Kidney epithelial cell (primary cell): ENCODE measurements at regions not wholly inside any gene's neighbourhood (a gene's known extent, or its start where the extent isn't known, plus 50 kb on each side); places are given as distances from the start of the nearest gene placed in this dataset.

ENCODE experiments used
- DNase-seq: peaks from one replicate; pipeline ENCODE4 v3.0.0-alpha.2; 2010; ENCODE audit warnings: low read depth
- H3K27me3 ChIP-seq: 2 replicates; pipeline ENCODE4 v1.6.0; 2011; ENCODE audit warnings: low read length; ENCODE audit not compliant: control insufficient read depth, insufficient read depth
- H3K36me3 ChIP-seq: 2 replicates; pipeline ENCODE4 v1.5.1; 2011; ENCODE audit warnings: low read length; ENCODE audit not compliant: control insufficient read depth, insufficient read depth
- H3K4me3 ChIP-seq: 2 replicates; pipeline ENCODE4 v1.5.1; 2011; ENCODE audit warnings: low read depth, mild to moderate bottlenecking, control low read depth, low read length
- TF ChIP-seq, protein P1 (sequence below): IDR thresholded peaks from 2 replicates; pipeline ENCODE4 v1.5.1; 2011; ENCODE audit warnings: mild to moderate bottlenecking, moderate library complexity, low read length, control low read depth, inconsistent platforms; ENCODE audit not compliant: insufficient read depth, poor library complexity, severe bottlenecking

DNA sequence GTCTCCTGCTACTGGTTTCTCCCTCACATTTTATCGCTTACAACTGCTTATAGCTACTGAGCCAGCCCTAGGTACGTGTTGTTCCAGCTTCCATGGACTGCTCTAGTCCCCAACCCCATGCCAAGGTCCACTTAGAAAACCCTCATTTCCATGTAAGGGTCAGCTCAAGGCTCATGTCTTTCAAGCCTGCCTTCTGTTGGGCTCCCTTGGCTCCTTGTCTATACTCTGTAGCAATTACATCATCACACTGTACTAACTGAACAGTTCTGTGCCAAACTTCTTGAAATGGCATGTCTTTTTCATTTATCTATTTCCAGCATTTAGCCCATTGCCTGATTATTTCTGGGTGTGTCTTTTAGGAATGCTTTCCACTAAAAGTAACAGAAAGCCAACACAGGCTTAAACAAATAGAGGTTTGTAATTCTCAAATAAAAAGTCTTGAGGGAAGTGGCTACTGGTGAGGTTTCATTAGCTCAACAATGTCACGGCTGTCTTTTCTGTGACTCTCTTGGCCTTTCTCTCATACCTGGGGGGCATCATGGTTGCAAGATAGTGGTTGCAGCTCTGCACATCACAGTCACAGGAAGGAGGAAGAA is 317.6 kb downstream of the TPBG start:
- DNase-seq, result no peak
- H3K4me3 ChIP-seq, result no peak overlapping the region
- no peaks in the 10 kb centered on the region for H3K27me3 ChIP-seq
- H3K36me3 ChIP-seq, result no peaks in the 10 kb centered on the region
- TF ChIP-seq, protein P1, sequence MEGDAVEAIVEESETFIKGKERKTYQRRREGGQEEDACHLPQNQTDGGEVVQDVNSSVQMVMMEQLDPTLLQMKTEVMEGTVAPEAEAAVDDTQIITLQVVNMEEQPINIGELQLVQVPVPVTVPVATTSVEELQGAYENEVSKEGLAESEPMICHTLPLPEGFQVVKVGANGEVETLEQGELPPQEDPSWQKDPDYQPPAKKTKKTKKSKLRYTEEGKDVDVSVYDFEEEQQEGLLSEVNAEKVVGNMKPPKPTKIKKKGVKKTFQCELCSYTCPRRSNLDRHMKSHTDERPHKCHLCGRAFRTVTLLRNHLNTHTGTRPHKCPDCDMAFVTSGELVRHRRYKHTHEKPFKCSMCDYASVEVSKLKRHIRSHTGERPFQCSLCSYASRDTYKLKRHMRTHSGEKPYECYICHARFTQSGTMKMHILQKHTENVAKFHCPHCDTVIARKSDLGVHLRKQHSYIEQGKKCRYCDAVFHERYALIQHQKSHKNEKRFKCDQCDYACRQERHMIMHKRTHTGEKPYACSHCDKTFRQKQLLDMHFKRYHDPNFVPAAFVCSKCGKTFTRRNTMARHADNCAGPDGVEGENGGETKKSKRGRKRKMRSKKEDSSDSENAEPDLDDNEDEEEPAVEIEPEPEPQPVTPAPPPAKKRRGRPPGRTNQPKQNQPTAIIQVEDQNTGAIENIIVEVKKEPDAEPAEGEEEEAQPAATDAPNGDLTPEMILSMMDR, result no peak

DNA sequence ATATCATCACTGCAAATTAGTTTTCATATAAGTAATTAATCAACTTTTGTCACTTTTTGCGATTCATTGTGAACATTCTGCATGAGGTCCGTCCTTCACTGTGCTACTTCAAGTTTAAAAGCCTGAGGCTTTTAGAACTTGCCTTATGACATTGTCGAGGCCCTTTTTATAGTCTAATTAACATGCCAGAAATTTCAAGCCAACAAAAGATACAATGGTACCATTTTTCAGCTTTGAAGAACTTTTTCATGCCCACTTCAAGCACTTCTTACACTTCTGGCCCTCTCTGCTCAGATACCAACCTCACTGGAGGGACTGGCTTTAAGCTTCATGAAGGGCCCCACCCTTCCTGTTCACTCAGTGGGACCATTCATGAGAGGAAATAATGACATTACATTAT is 323.1 kb downstream of the TPBG start:
- TF ChIP-seq, protein P1, result no peak
- H3K36me3 ChIP-seq, result no peaks in the 10 kb centered on the region
- DNase-seq, result no peak
- H3K4me3 ChIP-seq, result no peak overlapping the region
- H3K27me3 ChIP-seq, result no peaks in the 10 kb centered on the region

GRCh38 chr6:82687855-82688254 is 324.2 kb downstream of the TPBG start:
- no peak for DNase-seq
- TF ChIP-seq, protein P1, result no peak
- no peaks in the 10 kb centered on the region for H3K36me3 ChIP-seq

DNA sequence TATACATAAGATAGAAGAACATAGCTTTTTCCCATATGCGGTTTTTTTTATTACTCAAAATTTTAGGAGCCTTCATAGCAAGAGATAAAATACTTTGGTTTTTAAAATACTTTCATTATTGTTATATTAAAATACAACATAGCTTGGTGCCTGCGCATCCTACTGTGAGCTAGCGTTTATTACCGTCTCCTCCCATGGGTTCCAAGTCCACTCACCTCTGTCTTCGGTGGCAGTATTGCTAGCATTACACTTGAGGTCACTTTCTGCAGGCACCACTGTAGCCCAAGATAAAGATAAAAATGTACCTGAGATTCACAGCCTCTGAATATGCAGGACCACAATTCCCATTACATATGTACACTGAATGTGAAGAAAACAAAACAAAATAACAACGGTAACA is 326.7 kb downstream of the TPBG start:
- DNase-seq, result no peak
- TF ChIP-seq, protein P1, result no peak
- Histone ChIP-seq H3K27me3 (no peaks in the 10 kb centered on the region), H3K36me3 (no peaks in the 10 kb centered on the region), H3K4me3 (no peak overlapping the region)

More at GRCh38 chr6:82687855-82688254, 324.2 kb downstream of the TPBG start:
- H3K27me3 ChIP-seq, result no peaks in the 10 kb centered on the region
- no peak overlapping the region for H3K4me3 ChIP-seq

- Histone ChIP-seq H3K36me3 (no peaks in the 10 kb centered on the region), H3K27me3 (no peaks in the 10 kb centered on the region), H3K4me3 (no peak overlapping the region)
- TF ChIP-seq, protein P1, result no peak
- no peak for DNase-seq
These were observed 328.4 kb downstream of the TPBG start for GRCh38 chr6:82691997-82692396.

DNA sequence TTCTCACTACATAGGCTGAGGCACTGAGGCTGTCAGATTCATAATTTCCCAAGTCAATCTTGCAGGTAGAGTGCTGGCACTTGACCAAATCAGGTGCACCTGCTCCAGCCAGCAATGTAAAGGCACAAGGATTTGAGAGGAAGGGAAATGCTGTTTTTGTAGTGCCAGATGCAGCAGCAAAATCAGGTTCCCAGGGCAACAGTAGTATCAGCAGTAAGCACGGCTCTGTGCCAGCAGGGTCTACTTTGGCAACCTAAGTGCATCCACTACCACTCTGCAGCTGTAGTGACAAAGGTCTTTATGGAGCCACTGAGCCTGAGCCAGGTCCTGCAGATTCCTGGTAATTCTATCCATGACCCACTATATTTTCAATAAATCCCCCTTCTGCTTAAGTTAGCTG is 329.5 kb downstream of the TPBG start:
- H3K36me3 ChIP-seq, result no peaks in the 10 kb centered on the region
- TF ChIP-seq, protein P1, result no peak
- H3K27me3 ChIP-seq, result no peaks in the 10 kb centered on the region
- DNase-seq, result no peak
- H3K4me3 ChIP-seq, result no peak overlapping the region
